ENCODE measurements at regions not wholly inside any gene's neighbourhood (a gene's known extent, or its start where the extent isn't known, plus 50 kb on each side); places are given as distances from the start of the nearest gene placed in this dataset.

DNA sequence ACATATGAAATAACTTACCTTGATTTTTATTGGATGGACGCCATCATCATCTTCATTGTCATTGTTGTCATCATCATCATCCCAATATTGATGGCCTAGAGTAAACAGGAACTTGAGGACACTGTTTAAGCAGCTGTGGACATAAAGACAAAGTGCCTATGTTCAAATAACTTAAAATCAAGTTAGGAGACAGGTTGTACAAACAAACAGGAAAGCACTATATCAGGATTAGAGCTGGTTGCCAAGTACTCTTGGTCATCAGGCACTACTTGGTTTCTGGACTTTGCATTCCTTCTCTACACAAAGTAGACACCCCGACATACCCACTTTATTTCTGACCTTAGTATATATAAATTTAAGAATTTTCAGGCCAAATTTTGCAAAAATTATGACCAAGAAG is 608.6 kb downstream of the KLHL13 start:
- TF ChIP-seq, protein P1, sequence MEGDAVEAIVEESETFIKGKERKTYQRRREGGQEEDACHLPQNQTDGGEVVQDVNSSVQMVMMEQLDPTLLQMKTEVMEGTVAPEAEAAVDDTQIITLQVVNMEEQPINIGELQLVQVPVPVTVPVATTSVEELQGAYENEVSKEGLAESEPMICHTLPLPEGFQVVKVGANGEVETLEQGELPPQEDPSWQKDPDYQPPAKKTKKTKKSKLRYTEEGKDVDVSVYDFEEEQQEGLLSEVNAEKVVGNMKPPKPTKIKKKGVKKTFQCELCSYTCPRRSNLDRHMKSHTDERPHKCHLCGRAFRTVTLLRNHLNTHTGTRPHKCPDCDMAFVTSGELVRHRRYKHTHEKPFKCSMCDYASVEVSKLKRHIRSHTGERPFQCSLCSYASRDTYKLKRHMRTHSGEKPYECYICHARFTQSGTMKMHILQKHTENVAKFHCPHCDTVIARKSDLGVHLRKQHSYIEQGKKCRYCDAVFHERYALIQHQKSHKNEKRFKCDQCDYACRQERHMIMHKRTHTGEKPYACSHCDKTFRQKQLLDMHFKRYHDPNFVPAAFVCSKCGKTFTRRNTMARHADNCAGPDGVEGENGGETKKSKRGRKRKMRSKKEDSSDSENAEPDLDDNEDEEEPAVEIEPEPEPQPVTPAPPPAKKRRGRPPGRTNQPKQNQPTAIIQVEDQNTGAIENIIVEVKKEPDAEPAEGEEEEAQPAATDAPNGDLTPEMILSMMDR (IDR thresholded peaks at IDR 0.05): no peak
- no peak for TF ChIP-seq EP300 (IDR thresholded peaks at IDR 0.05)
